ENCODE measurements at regions not wholly inside any gene's neighbourhood (a gene's known extent, or its start where the extent isn't known, plus 50 kb on each side); places are given as distances from the start of the nearest gene placed in this dataset.
A peak's percentile ranks its signal among the peaks of the same experiment; 100 is the strongest.
"Not testable (repeated sequence)": the region's sequence is repeated elsewhere in the genome, so short reads cannot be mapped to it uniquely, and the experiment has no call there.

DNA sequence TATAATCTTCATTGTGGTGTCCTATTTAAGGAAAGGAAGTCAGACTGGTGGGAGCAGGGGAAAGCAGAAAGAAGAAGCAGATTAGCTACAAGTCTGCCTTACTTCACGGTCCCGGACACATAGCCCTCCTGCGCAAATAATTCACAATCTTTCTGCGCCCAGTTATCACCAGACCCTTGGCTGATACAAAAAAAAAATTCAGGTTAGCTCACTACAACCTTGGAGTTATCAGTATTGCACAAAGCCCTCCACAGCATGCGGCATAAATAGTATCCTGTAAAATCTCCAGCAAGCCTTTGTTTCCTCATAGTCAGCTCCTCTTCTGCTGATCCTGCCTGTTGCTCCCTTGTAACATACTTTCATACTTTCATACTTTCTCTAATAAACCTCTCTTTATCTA lies 148.6 kb upstream of the FUT9 start:
- DNase-seq, result no peak

DNA sequence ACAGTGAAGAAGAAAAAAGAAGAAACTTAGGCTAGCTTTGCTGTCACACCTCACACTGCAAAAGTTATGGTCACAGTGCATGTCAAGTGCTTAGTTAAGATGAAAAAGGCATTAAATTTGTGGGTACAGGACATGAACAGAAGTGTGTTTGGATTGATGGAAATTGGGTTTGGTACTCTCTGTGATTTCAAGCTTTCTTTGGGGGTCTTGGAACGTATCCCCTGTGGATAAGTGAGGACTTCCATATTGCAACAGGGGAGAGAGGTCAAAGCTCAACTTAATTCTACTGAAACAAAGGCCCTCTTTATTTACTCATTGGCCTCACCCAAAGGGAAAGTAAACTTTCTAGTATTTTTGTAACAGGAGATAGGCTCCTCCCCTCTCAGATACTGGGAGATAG lies 138.3 kb upstream of the FUT9 start:
- no peak for DNase-seq

DNA sequence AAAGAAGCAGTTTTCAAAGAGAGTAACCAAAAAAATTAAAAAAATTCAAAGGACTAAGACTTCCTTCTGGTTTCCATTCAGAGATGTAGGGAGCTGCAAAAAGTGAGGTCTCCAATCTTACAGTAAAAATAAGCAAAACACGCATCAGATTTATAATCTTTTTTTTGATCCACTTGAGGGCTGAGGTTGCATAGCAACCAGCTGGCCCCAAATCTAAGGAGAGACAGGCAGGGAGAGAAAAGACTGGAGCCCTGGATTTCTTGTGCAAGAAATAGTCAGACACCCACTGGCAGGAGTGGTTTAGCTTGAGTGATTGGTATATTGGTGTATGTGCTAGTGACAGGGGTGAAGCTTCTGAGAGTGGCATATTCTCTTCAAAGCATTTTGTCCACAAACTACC lies 135.9 kb upstream of the FUT9 start:
- no peak for DNase-seq

DNA sequence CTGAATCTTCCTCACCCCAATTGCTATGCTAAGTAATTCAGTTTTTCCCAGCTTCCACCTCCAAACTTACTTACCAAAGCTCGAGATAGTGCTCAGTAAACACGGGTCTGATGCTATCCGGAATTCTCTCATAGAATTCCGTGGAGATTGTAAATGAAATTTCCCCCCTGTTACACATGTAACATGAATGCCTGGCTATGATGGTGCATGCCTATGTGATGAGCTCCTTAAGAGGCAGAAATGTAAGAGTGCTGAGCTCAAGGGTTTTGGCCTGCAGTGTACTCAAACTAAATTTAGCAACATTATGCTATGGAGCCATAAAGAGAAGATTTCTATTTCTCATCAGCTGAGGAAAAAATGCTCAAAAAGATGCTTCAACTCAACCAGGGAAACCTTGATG lies 133.4 kb upstream of the FUT9 start:
- no peak for DNase-seq

DNA sequence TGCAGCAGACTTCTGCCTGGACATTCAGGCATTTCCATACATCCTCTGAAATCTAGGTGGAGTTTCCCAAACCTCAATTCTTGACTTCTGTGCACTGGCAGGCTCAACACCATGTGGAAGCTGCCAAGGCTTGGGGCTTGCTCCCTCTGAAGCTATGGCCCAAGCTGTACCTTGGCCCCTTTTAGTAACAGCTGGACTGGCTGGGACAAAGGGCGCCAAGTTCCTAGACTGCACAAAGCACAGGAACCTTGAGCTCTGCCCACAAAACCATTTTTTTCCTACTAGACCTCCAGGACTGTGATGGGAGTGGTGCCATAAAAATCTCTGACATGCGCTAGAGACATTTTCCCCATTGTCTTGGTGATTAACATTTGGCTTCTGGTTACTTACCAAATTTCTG lies 127.1 kb upstream of the FUT9 start:
- not testable (repeated sequence) for DNase-seq

DNA sequence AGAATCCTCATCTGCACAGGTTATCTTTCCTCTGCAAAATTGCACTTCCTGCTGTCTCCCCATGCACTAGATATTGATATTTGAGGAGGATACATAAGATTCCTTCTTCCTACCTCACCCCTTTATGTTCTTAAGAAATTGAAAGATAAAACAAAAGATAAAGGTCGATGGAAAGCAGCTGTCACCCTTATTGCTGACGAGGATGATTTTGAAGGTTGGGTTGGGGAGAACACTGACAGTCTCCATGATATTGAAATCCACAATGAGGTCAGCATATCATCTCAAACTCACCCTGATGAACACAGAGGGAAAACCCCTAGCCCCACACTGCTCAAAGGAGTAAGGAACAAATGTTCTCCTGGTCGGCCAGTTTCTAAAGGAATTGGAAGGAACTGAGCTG lies 110.6 kb upstream of the FUT9 start:
- DNase-seq, result no peak

DNA sequence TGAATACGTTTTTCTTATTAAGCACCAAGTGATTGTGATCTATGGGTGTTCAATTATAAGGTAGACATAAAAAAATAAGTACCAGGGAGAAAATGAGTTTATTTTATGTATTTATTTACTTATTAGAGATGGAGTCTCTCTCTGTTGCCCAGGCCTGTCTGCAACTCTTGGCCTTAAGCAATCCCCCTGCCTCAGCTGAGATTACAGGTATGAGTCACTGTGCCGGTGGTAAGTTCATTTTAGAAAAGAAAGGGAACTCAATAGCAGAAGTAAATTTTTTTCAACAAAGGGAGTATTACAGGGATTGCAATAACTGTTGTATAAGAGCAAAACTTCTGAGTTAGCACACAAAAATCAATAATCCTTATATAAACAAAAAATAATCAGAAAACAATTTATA lies 98.7 kb upstream of the FUT9 start:
- DNase-seq, result no peak

DNA sequence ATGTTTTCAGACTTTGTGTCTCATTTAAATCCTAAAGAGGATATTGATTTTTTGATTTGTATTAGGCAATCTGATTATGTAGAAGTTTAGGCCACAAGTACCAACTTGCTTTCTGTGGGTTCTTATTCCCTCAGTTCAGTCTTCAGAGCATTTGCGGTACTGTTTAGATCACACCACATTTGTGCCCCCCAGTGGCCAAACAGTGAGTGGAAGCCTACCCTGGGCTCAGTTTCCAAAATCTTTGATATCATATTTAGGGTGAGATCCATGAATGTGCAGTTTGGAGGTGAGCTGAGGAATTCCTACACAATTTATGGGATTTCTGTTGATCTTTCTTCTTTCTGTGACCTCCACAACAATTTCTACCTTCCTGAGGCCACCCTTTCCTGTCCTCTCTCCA lies 92.3 kb upstream of the FUT9 start:
- DNase-seq, result peak; percentile 14

DNA sequence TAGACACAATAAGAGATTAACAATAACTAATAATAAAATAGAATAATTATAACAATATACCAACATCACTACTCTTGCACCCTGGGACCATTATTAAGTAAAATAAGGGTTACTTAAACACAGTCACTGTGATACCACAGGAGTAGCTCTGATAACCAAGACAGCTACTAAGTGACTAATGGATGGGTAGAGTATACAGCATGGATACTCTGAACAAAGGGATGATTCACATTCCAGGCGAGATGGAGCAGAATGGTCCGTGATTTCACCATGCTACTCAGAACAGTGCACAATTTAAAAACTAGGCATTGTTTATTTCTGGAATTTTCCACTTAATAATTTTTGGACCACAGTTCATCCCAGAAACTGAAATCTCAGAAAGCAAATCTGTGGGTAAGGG lies 80.0 kb upstream of the FUT9 start:
- no peak for DNase-seq

DNA sequence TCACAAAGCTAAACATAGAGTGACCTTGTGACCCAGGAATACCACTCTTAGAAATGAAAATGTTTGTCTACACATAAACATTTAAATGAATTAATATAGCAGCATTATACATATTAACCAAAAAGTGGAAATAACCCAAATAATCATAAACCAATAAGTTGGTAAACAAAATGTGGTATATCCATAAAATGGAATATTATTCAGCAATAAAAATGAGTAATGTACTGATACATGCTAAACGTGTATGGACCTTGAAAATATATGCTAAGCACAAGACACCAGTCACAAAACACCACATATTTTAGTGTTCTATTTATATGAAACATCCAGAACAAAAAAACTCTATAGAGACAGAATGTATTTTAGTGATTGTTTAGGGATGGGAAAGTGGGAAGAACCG lies 68.9 kb upstream of the FUT9 start:
- DNase-seq, result no peak

DNA sequence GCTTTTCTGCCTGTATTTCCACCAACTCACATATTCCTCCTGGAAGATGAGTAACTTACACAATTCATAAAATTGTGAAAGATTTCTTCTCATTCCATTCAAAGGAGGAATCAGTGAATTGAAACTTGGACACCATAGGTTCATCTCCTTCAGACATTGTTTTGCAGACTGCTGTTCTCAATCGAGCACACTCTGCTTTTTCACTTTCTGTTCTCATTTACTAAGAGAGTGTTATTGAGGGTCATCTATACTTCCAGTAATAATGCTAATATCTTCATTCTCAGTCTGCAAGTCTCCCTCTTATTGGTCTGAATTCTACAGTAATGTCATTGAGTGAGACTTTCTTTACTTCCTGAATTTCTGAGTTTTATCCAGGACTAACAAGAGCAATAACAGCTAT lies 67.5 kb upstream of the FUT9 start:
- no peak for DNase-seq

DNA sequence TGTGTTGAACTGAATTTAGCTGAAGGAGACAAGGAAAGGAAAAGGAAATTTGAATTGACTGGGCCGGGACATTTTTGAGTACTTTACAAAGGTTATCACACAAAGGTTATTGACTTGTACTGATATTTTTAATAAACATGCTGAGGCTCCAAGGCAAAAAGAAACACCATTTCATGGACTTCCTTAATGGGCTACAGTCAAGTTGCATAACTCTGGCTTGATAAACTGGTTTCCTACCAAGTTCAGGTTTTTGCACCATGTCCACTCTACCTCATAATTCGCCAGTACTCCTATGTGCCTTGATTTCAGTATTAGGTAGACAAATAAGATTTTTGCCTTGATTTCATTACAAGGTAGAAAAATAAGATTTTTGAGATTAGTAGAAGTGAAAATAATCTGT lies 65.8 kb upstream of the FUT9 start:
- no peak for DNase-seq

DNA sequence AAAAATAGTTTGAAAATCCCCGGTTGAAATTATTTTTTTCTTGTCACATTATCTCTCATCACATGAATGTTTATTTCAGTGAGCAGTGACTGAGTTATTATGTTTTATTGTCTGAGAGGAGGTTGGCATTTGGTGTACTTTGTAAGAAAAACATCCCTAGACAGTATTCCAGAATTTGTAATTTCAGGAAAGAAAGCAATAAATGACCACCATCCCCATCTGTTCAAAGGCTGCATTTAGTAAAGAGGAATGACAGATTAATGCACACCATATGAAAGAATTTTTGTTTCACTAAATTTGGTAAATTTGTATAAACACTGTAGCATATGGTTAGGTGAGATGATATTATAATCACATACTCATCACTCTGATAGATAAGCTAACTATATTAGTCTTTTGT lies 57.1 kb upstream of the FUT9 start:
- no peak for DNase-seq

DNA sequence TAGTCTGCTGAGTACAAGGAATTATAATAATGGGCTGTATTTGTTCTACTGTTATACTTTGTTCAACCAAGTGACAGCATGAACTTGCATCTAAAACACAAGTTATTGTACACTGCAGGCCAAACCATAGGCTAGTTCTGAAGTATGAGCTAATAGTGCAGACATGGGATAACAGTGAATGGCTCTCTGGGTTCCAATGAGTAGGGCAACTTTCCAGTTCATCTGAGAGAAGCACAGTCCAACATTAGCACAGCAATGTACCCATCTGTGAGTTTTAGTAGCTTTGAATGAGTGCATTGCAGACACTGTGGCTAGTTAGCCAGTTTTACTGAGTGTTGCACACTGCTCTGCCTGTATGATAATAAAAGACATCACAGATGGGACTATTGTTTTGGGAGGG lies 56.5 kb upstream of the FUT9 start:
- no peak for DNase-seq
